ENCODE measurements at regions not wholly inside any gene's neighbourhood (a gene's known extent, or its start where the extent isn't known, plus 50 kb on each side); places are given as distances from the start of the nearest gene placed in this dataset.

- TF ChIP-seq, protein P1, sequence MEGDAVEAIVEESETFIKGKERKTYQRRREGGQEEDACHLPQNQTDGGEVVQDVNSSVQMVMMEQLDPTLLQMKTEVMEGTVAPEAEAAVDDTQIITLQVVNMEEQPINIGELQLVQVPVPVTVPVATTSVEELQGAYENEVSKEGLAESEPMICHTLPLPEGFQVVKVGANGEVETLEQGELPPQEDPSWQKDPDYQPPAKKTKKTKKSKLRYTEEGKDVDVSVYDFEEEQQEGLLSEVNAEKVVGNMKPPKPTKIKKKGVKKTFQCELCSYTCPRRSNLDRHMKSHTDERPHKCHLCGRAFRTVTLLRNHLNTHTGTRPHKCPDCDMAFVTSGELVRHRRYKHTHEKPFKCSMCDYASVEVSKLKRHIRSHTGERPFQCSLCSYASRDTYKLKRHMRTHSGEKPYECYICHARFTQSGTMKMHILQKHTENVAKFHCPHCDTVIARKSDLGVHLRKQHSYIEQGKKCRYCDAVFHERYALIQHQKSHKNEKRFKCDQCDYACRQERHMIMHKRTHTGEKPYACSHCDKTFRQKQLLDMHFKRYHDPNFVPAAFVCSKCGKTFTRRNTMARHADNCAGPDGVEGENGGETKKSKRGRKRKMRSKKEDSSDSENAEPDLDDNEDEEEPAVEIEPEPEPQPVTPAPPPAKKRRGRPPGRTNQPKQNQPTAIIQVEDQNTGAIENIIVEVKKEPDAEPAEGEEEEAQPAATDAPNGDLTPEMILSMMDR (IDR thresholded peaks at IDR 0.05; ENCODE audit: unreplicated experiment in 3 of 3): no peak
- Mint-ChIP-seq H3K4me3 (no peak overlapping the region), H3K9me3 (peaks cover 6% of the 10 kb centered on the region), H3K36me3 (ENCODE audit: low read depth) (no peaks in the 10 kb centered on the region), H3K27me3 (ENCODE audit: low read depth) (no peaks in the 10 kb centered on the region), H3K4me1 (peaks cover 17% of the 10 kb centered on the region), H3K27ac (no peak overlapping the region)
Observed at GRCh38 chr1:199221371-199222150, 582.7 kb downstream of the PTPRC start.

DNA sequence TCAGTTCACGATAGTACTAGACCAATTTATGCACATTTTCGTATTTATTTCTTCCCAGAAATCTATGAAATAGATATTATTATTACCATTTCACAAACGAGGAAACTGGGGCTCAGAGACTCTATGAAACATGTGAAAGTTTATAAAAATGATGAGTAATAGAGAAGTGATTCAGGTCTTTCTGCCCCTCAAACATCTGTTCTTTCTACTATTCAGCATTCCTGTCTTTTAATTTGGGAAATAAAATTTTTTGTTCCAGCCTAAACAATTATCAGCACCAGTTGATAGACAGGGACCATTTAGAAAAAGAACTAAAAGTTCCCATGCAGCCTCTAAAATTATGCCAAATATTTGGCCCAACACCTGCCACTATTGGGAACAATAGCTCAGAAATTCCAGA lies 585.1 kb downstream of the PTPRC start:
- TF ChIP-seq, protein P1 (IDR thresholded peaks at IDR 0.05; ENCODE audit: unreplicated experiment in 3 of 3): no peak
- H3K36me3 Mint-ChIP-seq (ENCODE audit: low read depth): no peaks in the 10 kb centered on the region
- H3K9me3 Mint-ChIP-seq: no peaks in the 10 kb centered on the region
- H3K4me1 Mint-ChIP-seq: peaks cover 25% of the 10 kb centered on the region
- H3K27ac Mint-ChIP-seq: no peak overlapping the region
- no peaks in the 10 kb centered on the region for H3K27me3 Mint-ChIP-seq (ENCODE audit: low read depth)
- no peak overlapping the region for H3K4me3 Mint-ChIP-seq

GRCh38 chr1:199226163-199226562 lies 587.3 kb downstream of the PTPRC start:
- peak overlapping the region; percentile 35 to 88 (median 55) for H3K27ac Mint-ChIP-seq
- H3K4me3 Mint-ChIP-seq: peak overlapping the region in 2 of 3 experiments; percentile 17
- H3K4me1 Mint-ChIP-seq: peaks cover 25% of the 10 kb centered on the region
- H3K27me3 Mint-ChIP-seq (ENCODE audit: low read depth): no peaks in the 10 kb centered on the region
- no peaks in the 10 kb centered on the region for H3K9me3 Mint-ChIP-seq
- TF ChIP-seq, protein P1 (IDR thresholded peaks at IDR 0.05; ENCODE audit: unreplicated experiment in 3 of 3): no peak
- no peaks in the 10 kb centered on the region for H3K36me3 Mint-ChIP-seq (ENCODE audit: low read depth)

- no peaks in the 10 kb centered on the region for H3K36me3 Mint-ChIP-seq (ENCODE audit: low read depth)
- TF ChIP-seq, protein P1 (IDR thresholded peaks at IDR 0.05; ENCODE audit: unreplicated experiment in 3 of 3): no peak
- no peak overlapping the region for H3K4me3 Mint-ChIP-seq
- no peaks in the 10 kb centered on the region for H3K27me3 Mint-ChIP-seq (ENCODE audit: low read depth)
- no peak overlapping the region for H3K27ac Mint-ChIP-seq
- no peaks in the 10 kb centered on the region for H3K9me3 Mint-ChIP-seq
- no peaks in the 10 kb centered on the region for H3K4me1 Mint-ChIP-seq
Observed at GRCh38 chr1:199242147-199242546, 603.3 kb downstream of the PTPRC start.

GRCh38 chr1:199242601-199243000 lies 603.8 kb downstream of the PTPRC start:
- H3K27me3 Mint-ChIP-seq (ENCODE audit: low read depth): no peaks in the 10 kb centered on the region
- no peaks in the 10 kb centered on the region for H3K9me3 Mint-ChIP-seq
- TF ChIP-seq, protein P1 (IDR thresholded peaks at IDR 0.05; ENCODE audit: unreplicated experiment in 3 of 3): no peak
- no peaks in the 10 kb centered on the region for H3K4me1 Mint-ChIP-seq
- no peak overlapping the region for H3K4me3 Mint-ChIP-seq
- H3K27ac Mint-ChIP-seq: no peak overlapping the region
- H3K36me3 Mint-ChIP-seq (ENCODE audit: low read depth): no peaks in the 10 kb centered on the region
